Chondrocyte (in vitro differentiated cells): ENCODE measurements at regions not wholly inside any gene's neighbourhood (a gene's known extent, or its start where the extent isn't known, plus 50 kb on each side); places are given as distances from the start of the nearest gene placed in this dataset.

Source experiments
- DNase-seq: peaks from one replicate; pipeline ENCODE4 v3.0.0; 2021; ENCODE audit warnings: mixed read lengths, low spot score
- H3K27ac Mint-ChIP-seq: one replicate; pipeline ENCODE4 v1.8.0; 2021; ENCODE audit warnings: mild to moderate bottlenecking, moderate library complexity, mixed read lengths; ENCODE audit not compliant: unreplicated experiment
- H3K27me3 Mint-ChIP-seq: 2 replicates; pipeline ENCODE4 v1.8.0; 2021; ENCODE audit warnings: low read depth, mixed read lengths
- H3K36me3 Mint-ChIP-seq: 2 replicates; pipeline ENCODE4 v1.8.0; 2021; ENCODE audit warnings: low read depth, mixed read lengths
- H3K4me1 Mint-ChIP-seq: 2 replicates; pipeline ENCODE4 v1.8.0; 2021; ENCODE audit warnings: low read depth, mild to moderate bottlenecking, mixed read lengths
- H3K4me3 Mint-ChIP-seq: one replicate; pipeline ENCODE4 v1.8.0; 2021; ENCODE audit warnings: mild to moderate bottlenecking, moderate library complexity, mixed read lengths; ENCODE audit not compliant: unreplicated experiment
- H3K9me3 Mint-ChIP-seq: 2 replicates; pipeline ENCODE4 v1.8.0; 2021; ENCODE audit warnings: low read depth, mixed read lengths
- CTCF ChIP-seq: fragments of 200-600 bp; sonication (generic); IDR thresholded peaks from 2 replicates; pipeline ENCODE4 v1.5.0; 2021; ENCODE audit warnings: antibody characterized with exemption, mild to moderate bottlenecking, moderate library complexity

GRCh38 chr22:47237890-47238480 lies 475.5 kb downstream of the TBC1D22A start:
- TF ChIP-seq CTCF = no peak
- peaks cover 26% of the 10 kb centered on the region for H3K27me3 Mint-ChIP-seq
- no peaks in the 10 kb centered on the region for H3K4me1 Mint-ChIP-seq

GRCh38 chr22:47236718-47237117 lies 474.3 kb downstream of the TBC1D22A start:
- no peak for TF ChIP-seq CTCF
- H3K36me3 Mint-ChIP-seq = no peaks in the 10 kb centered on the region
- H3K4me1 Mint-ChIP-seq = no peaks in the 10 kb centered on the region
- H3K27ac Mint-ChIP-seq = no peak overlapping the region
- H3K27me3 Mint-ChIP-seq = peaks cover 26% of the 10 kb centered on the region
- DNase-seq = no peak
- peaks cover 5% of the 10 kb centered on the region for H3K9me3 Mint-ChIP-seq
- no peak overlapping the region for H3K4me3 Mint-ChIP-seq

More at GRCh38 chr22:47237890-47238480, 475.5 kb downstream of the TBC1D22A start:
- Mint-ChIP-seq H3K36me3 (no peaks in the 10 kb centered on the region), H3K4me3 (no peak overlapping the region), H3K27ac (no peak overlapping the region), H3K9me3 (peaks cover 5% of the 10 kb centered on the region)
- DNase-seq = no peak

- DNase-seq = no peak
- H3K36me3 Mint-ChIP-seq = no peaks in the 10 kb centered on the region
Observed at GRCh38 chr22:47236161-47236560, 473.7 kb downstream of the TBC1D22A start.

GRCh38 chr22:47233316-47234243 lies 471.1 kb downstream of the TBC1D22A start:
- TF ChIP-seq CTCF = no peak
- Mint-ChIP-seq H3K36me3 (no peaks in the 10 kb centered on the region), H3K27ac (no peak overlapping the region), H3K4me1 (no peaks in the 10 kb centered on the region), H3K9me3 (peaks cover 7% of the 10 kb centered on the region), H3K27me3 (peaks cover 14% of the 10 kb centered on the region), H3K4me3 (no peak overlapping the region)
- no peak for DNase-seq

More at GRCh38 chr22:47236161-47236560, 473.7 kb downstream of the TBC1D22A start:
- Mint-ChIP-seq H3K27ac (no peak overlapping the region), H3K27me3 (peaks cover 25% of the 10 kb centered on the region), H3K4me1 (no peaks in the 10 kb centered on the region), H3K4me3 (no peak overlapping the region), H3K9me3 (peaks cover 5% of the 10 kb centered on the region)
- no peak for TF ChIP-seq CTCF

- no peaks in the 10 kb centered on the region for H3K4me1 Mint-ChIP-seq
- no peak for DNase-seq
- no peak overlapping the region for H3K27ac Mint-ChIP-seq
- peaks cover 11% of the 10 kb centered on the region for H3K27me3 Mint-ChIP-seq
- H3K9me3 Mint-ChIP-seq = peaks cover 13% of the 10 kb centered on the region
- TF ChIP-seq CTCF = no peak
- H3K4me3 Mint-ChIP-seq = no peak overlapping the region
- H3K36me3 Mint-ChIP-seq = no peaks in the 10 kb centered on the region
Observed at GRCh38 chr22:47232753-47233152, 470.3 kb downstream of the TBC1D22A start.
